Right ventricle myocardium inferior (tissue), 1 donor: ENCODE measurements at regions not wholly inside any gene's neighbourhood (a gene's known extent, or its start where the extent isn't known, plus 50 kb on each side); places are given as distances from the start of the nearest gene placed in this dataset.
"Not testable (repeated sequence)": the region's sequence is repeated elsewhere in the genome, so short reads cannot be mapped to it uniquely, and the experiment has no call there.

Experiments
- ATAC-seq: fragments of 200-7000 bp; cut with Tn5 transposase; one replicate; pipeline ENCODE4 v1.9.1; 2020; ENCODE audit warnings: mild to moderate bottlenecking, moderate library complexity
- DNase-seq: peaks from one replicate; pipeline ENCODE4 v3.0.0; 2021; ENCODE audit errors: missing footprints
- intact Hi-C: fragments of 100-400 bp; cut with DNase I; formaldehyde crosslinking; loops from one replicate; pipeline ENCODE4 v1.11.0; 2022
- donor health status: DM: no; HTN: yes; CAD: no; lungs with severe emphysema.

GRCh38 chr12:33222357-33222756, 217.3 kb downstream of the SYT10 start:
- intact Hi-C loops = no loop called here
- ATAC-seq = no peak

GRCh38 chr12:33205981-33206380, 233.6 kb downstream of the SYT10 start:
- intact Hi-C loops = no loop called here
- DNase-seq (no peak), ATAC-seq (no peak)

More at GRCh38 chr12:33222357-33222756, 217.3 kb downstream of the SYT10 start:
- DNase-seq = no peak

- intact Hi-C loops, ATAC-seq, DNase-seq: not testable (repeated sequence)
Measured at GRCh38 chr12:33194389-33194788, 245.2 kb downstream of the SYT10 start.

DNA sequence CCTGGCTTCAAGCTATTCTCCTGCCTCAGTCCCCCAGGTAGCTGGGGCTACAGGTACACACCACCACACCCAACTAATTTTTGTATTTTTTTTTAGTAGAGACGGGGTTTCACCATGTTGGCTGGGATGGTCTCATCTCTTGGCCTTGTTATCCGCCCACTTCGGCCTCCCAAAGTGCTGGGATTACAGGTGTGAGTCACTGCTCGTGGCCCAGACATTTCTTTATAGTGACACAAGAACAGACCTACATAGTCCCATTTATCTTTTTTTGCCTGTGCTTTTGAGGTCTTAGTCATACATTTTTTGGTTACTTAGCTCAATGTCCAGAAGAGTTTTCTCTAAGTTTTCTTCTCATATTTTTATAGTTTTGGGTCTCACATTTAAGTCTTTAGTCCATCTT, 247.4 kb downstream of the SYT10 start:
- ATAC-seq (no peak), DNase-seq (no peak)
- intact Hi-C loops = no loop called here

DNA sequence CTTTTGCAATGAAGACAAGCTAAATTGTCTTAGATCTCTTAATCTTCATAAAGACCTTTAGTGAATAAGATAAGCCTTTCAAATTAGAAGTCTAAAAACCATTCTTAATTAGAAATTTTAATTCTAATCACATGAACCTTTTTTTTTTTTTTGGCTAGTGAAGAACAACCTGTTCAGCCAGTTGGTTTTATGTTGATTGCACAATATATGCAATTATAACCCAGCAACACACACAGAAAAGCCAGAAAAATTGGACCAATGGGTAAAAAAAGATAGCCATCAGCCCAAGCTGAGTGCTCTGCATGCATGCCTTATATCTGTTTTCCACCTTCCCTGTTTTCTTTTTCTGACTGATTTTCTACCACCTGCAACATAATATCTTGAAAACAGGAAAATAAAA, 252.2 kb downstream of the SYT10 start:
- intact Hi-C loops = no loop called here
- ATAC-seq (no peak), DNase-seq (no peak)

DNA sequence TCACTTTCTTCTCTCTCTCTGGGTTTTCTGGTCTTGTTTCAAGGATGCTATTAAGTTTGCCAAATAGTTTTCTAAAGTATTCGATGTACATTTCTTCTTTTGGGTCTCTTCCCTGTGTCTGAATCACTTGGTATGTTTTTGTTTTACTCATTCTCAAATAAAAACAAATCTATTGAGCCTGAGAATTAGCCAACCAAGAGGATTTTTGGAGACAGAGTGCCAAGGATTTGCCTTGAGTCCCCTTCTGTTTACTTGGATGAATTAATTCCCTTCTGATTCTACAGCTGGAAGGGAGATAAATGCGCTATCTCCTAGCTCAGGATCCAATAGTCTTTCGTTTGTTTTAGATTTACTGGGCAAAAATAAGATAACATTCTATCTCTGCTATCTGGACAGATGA, 255.5 kb downstream of the SYT10 start:
- intact Hi-C loops = no loop called here
- ATAC-seq (no peak), DNase-seq (no peak)

DNA sequence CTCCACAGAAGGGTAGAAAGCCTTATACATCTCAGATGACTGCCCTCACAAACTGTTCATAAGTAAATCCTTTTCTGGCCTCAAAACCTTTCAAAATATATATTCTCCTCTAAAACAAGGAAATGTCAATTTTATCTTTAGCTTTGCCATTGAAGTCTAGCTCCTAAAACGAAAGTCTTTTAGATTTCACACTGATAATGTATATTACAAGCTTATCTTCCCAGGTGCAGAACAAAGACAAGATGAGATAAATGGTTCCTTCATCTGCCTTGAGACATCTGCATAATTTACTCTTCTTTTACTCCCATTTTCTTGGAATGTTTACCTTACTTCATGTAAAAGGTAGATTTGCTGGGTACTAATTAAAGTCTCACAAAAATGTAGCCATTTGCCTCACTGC, 257.1 kb downstream of the SYT10 start:
- DNase-seq (no peak), ATAC-seq (no peak)
- intact Hi-C loops = no loop called here

- ATAC-seq (no peak), DNase-seq (no peak)
- intact Hi-C loops = no loop called here
Measured at GRCh38 chr12:33180918-33181317, 258.7 kb downstream of the SYT10 start.

GRCh38 chr12:33166260-33166659, 269.7 kb upstream of the PKP2 start:
- intact Hi-C loops, DNase-seq, ATAC-seq: not testable (repeated sequence)

DNA sequence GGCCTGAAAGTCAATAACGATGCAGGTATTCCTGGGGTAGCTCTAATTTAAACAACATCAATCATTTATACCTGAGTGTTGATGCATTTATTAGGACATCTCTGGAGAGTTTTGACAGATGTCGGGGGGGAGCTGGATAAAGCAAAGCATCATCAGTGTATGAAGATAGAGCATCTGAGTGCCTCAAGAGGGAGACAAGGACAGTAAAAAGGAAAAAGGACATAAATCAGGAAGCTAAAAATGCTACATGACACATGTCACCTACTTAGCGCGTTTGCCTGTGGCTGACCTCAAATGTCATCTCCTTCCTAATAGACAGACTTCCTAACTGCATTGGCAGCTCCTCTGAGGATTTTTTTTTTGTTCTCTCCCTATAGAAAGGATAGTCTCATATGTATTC, 259.5 kb upstream of the PKP2 start:
- DNase-seq (no peak), ATAC-seq (no peak)
- intact Hi-C loops = no loop called here

- intact Hi-C loops, ATAC-seq, DNase-seq: not testable (repeated sequence)
Measured at GRCh38 chr12:33147292-33147691, 250.7 kb upstream of the PKP2 start.

- DNase-seq (no peak), ATAC-seq (no peak)
- intact Hi-C loops = no loop called here
Measured at GRCh38 chr12:33129500-33129899, 232.9 kb upstream of the PKP2 start.

DNA sequence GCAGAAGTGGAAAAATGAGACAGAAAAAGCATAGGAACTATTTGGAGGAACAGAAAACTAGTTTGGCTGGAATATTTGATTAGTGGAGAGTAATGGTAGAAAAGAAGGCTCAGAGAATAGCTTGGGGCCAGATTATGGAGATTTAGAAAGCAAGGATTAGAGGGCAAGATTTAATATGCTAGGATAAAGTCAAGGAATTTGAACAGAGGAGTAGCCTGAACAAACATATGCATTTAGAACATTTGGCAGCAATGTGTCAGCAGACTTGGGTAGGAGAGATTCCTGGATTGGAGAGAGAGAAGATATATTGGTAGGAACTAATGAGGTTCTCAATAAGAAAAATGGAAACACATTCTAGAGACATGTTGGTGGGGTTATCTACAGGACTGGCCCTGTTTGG, 229.2 kb upstream of the PKP2 start:
- intact Hi-C loops = no loop called here

GRCh38 chr12:33116284-33116683, 219.7 kb upstream of the PKP2 start:
- intact Hi-C loops = no loop called here
- DNase-seq = no peak
- no peak for ATAC-seq

More for the DNA sequence above, 229.2 kb upstream of the PKP2 start:
- ATAC-seq (no peak), DNase-seq (no peak)

DNA sequence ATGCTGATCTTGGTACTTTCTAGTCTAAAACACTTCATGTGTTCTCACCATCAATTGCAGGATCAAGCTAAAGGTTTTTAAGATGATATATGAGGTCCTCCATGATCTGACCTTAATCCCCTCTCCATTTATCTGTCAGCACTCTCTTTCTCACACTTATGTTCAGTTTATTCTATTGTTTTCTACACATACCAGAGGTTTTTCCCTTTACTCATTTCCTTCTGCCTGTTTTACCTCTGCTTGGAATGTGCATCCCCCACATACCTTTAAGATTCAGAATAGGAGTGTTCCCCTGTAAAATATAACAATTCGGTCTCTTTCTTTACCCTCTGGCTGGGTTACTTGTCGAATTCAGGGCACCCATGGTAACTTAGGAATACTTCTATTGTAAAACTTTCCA, 219.1 kb upstream of the PKP2 start:
- intact Hi-C loops = no loop called here
- no peak for DNase-seq
- ATAC-seq = no peak

DNA sequence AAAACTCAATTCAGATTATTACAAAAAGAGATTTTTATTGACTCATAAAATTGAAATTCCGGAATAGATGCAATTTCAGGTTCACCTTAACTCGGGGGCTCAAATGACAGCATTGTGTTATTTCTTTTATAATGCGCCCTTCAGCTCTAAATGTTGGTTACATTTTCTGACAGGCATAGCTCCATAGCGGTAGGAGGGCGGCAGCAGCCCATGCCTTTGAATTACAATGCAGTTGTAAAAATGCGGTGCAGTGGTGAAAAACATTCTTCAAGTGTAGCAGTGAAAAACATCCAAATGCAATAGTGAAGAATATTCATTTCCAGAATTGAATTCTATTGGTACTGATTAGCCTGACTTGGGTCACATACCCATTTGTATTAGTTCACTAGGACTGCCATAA, 215.3 kb upstream of the PKP2 start:
- no peak for DNase-seq
- intact Hi-C loops = no loop called here
- no peak for ATAC-seq

GRCh38 chr12:33107827-33108226, 211.2 kb upstream of the PKP2 start:
- DNase-seq, intact Hi-C loops, ATAC-seq: not testable (repeated sequence)

DNA sequence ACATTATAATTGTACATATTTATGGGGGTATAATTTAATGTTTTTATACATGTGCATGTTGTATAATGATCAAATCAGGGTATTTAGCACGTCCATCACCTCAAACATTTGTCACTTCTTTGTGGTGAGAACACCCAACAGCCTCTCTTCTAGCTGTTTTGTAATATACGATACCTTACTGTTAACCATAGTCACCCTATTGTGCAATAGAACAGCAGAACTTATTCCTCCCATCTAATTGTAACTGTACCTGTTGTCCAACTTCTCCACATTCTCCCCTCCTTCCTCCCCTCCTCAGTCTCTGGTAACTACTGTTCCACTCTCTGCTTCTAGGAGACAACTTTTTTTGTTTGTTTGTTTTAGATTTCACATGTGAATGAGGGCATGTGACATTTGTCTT, 197.0 kb upstream of the PKP2 start:
- DNase-seq = no peak
- intact Hi-C loops = no loop called here
- ATAC-seq = no peak

GRCh38 chr12:33087876-33088275, 191.3 kb upstream of the PKP2 start:
- DNase-seq, ATAC-seq, intact Hi-C loops: not testable (repeated sequence)

DNA sequence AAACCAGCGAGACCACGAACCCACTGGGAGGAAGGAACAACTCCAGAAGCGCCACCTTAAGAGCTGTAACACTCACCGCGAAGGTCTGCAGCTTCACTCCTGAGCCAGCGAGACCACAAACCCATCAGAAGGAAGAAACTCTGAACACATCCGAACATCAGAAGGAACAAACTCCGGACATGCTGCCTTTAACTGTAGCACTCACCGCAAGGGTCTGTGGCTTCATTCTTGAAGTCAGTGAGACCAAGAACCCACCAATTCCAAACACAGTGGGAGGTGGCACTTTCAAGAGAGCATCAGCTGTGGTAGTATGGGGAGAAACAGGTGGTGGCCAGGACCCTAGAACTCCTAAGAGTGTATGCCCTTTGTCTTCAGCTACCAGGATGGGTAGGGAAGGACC, 179.8 kb upstream of the PKP2 start:
- intact Hi-C loops, ATAC-seq, DNase-seq: not testable (repeated sequence)

DNA sequence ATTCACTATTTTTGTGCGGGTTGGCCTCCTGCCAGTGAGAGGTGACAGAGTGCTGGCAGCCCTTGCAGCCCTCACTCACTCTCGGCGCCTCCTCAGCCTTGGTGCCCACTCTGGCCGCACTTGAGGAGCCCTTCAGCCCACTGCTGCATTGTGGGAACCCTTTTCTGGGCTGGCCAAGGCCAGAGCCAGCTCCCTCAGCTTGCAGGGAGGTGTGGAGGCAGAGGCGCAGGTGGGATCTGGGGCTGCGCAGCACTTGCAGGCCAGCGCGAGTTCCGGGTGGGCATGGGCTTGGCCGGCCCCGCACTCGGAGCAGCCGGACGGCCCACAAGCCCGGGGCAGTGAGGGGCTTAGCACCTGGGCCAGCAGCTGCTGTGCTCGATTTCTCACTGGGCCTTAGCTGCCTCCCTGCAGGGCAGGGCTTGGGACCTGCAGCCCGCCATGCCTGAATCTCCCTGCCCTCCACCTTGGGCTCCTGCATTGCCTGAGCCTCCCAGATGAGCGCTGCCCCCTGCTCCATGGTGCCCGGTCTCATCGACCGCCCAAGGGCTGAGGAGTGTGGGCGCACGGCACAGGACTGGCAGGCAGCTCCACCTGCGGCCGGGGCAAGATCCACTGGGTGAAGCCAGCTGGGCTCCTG, 178.7 kb upstream of the PKP2 start:
- ATAC-seq, DNase-seq, intact Hi-C loops: not testable (repeated sequence)
